Panc1 (cell line): ENCODE measurements at regions not wholly inside any gene's neighbourhood (a gene's known extent, or its start where the extent isn't known, plus 50 kb on each side); places are given as distances from the start of the nearest gene placed in this dataset.

Source experiments
- POLR2AphosphoS5 ChIP-seq: IDR thresholded peaks from 2 replicates; pipeline ENCODE4 v1.6.1; 2012; ENCODE audit warnings: mild to moderate bottlenecking, low read depth, low read length, moderate library complexity
- SIN3A ChIP-seq: IDR thresholded peaks from 2 replicates; pipeline ENCODE4 v1.6.1; 2012; ENCODE audit warnings: low read depth, mild to moderate bottlenecking, low read length, moderate library complexity, borderline replicate concordance; ENCODE audit not compliant: insufficient read depth
- TF ChIP-seq, protein P1 (sequence below): fragments of 450-650 bp; IDR thresholded peaks from 2 replicates; pipeline ENCODE4 v1.5.1; 2017; ENCODE audit warnings: mild to moderate bottlenecking

DNA sequence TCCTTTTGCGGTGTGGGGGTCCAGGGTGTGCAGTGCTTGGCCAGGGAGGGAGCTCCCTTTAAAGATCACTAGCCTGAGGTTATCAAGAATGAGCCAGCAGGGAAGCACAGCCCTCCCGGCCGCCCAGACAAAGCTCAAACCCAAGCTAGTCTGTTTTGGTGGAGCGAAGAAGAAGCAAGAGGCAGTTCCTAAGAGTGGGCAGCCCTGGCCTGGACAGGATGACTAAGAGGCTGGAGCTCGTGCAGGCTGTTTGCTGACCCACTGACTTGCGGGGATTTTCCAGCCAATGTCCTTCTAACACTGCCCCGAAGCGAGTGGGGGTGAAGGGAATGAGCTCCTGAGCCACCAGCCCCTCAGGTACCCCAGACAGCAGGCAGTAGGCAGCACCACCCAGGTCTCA, 134.4 kb downstream of the COPRS start:
- TF ChIP-seq, protein P1, sequence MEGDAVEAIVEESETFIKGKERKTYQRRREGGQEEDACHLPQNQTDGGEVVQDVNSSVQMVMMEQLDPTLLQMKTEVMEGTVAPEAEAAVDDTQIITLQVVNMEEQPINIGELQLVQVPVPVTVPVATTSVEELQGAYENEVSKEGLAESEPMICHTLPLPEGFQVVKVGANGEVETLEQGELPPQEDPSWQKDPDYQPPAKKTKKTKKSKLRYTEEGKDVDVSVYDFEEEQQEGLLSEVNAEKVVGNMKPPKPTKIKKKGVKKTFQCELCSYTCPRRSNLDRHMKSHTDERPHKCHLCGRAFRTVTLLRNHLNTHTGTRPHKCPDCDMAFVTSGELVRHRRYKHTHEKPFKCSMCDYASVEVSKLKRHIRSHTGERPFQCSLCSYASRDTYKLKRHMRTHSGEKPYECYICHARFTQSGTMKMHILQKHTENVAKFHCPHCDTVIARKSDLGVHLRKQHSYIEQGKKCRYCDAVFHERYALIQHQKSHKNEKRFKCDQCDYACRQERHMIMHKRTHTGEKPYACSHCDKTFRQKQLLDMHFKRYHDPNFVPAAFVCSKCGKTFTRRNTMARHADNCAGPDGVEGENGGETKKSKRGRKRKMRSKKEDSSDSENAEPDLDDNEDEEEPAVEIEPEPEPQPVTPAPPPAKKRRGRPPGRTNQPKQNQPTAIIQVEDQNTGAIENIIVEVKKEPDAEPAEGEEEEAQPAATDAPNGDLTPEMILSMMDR: no peak
- TF ChIP-seq SIN3A (no peak), POLR2AphosphoS5 (no peak)
